NCI-H2107 (cell line): ENCODE measurements at regions not wholly inside any gene's neighbourhood (a gene's known extent, or its start where the extent isn't known, plus 50 kb on each side); places are given as distances from the start of the nearest gene placed in this dataset.
"Not testable (repeated sequence)": the region's sequence is repeated elsewhere in the genome, so short reads cannot be mapped to it uniquely, and the experiment has no call there.

Experiments
- DNase-seq: peaks from one replicate; lab custom pipeline; 2025; lab: John Stamatoyannopoulos, UW

GRCh38 chr3:177358091-177358976 is 161.1 kb upstream of the TBL1XR1 start:
- DNase-seq: no peak

GRCh38 chr3:177358977-177359592 is 161.8 kb upstream of the TBL1XR1 start:
- DNase-seq: peak; percentile 66

DNA sequence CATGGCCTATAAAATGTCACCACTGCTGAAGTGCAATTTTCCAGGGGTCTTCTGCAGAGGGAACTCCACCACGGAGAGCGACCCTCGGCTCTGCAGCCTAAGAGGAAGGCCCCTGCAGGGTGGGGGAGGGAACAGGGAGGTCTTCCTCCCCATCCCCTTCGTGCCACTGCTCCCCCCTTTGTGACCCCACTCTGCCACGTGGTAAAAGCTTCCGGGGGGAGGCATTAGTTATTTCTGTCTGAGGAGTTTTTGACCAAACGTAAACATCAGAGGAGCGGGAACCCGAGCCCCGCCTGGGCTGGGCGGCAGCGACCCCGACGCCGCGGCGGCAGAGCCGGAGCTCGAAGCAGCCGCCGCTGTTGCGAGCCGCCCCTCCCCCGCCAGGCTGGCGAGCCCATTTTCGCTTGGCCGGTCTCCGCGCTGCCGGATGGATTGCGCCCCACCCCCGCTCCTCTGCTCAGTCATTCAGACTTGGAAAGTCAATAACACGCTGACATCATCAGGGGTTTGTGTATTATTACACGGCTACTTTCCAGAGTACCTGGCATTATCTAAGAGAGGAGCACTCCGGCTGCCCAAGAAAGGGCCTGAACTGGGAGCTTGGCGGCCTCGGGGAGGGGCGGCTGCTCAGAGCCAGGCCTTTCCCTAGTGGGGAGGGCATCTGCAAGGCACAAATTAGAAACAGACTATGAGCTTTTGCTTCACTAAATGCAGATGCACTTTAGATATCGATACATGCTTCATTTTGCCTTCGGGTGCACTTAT is 162.5 kb upstream of the TBL1XR1 start:
- peak; percentile 99 for DNase-seq

DNA sequence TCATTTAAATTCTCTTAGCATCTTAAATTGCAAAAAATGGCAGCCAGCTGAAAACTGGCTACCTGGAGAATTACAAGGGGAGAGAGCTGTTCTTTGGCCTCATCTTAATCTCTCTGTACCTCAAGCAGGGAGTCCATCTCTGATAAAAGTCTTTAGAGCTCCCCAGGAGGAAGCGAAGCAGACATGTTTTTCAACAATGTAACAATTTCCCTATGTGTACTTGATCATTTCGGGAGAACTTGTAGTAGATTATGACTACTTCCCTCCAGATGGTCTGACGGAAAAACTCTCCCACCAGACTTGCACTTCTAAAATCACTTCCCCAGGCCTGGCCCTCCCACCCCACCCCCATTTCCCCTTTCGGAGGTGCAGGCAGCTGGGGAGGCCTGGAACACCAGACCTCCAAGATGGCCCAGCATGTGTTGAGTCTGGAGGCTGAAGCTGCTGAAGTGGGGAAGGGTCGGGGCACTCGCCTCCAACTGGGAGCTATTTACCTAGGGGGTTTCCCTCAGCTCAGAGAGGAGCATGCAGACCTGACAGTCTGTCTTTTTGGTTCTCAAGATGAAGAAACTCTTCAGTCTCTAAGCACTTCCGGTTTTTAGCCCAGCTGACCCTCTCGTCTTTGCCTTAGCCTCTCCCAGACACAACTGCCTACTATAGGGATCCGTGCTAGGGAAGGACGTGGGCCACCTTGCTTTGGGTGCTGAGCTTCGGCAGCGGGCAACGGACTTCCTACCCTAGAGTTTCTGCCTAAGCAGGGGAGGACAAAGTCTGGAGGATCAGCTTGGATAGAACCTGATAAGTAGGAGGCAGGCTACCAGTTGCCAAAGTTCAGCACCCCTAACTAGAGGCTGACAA is 164.0 kb upstream of the TBL1XR1 start:
- DNase-seq: no peak

GRCh38 chr3:177362626-177363025 is 165.3 kb upstream of the TBL1XR1 start:
- DNase-seq: no peak

DNA sequence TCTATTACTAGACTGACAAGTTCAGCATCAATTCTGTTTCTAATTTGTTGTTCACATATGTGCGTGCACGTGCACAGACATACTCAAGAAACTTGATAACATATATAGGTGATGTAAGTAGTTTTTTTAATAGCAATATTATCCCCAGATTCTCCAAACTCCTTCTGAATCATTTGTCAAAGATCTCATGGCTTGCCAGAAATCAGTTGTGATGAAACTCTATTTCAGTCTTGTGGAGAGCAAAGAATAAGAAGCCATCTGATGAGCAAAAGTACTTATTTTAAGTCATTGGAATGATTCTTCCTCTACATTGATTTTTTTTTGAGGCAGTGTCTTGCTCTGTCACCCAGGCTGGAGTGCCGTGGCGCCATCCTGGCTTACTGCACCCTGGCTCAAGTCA is 167.0 kb upstream of the TBL1XR1 start:
- DNase-seq: no peak

- not testable (repeated sequence) for DNase-seq
Observed at GRCh38 chr3:177365294-177365693, 168.0 kb upstream of the TBL1XR1 start.

GRCh38 chr3:177367788-177368187 is 170.5 kb upstream of the TBL1XR1 start:
- no peak for DNase-seq

- DNase-seq: no peak
Observed at GRCh38 chr3:177370246-177370822, 173.1 kb upstream of the TBL1XR1 start.

DNA sequence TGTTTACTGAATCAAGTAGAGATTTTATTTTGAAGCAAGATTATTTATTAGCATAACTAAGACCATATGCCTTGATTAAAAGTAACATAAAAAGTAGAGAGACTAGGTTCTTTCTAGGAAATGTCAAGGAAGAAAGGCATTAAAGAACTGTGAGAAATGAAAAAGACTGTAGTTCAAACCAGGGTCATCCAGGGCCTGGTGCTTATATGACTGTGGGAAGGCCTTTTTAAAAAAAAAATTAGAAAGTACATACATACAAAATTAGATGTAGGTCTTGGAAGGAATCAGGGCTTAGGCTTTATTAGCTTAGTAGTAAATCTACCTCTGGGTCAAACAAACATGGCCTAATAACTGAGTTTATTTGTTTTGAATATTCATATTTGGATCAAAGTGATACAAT is 173.9 kb upstream of the TBL1XR1 start:
- no peak for DNase-seq

DNA sequence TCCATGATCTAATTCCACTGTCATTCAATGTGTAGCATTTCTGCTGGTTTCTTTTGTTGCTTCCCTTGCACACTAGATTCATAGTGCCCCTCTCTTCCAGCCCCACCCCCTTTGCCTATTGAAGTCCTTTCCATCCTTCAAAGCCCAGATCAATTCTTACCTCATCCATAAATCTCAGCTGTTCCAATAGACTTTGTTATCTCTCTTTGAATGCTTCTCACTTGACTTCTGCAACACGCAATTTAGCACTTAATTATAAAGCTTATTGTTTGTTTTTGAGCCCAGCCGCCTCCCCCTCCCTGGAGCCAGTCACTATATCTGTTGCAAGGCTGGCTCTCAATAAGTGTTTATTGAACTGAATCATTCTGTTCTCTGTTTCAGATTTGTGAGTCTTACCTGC is 174.6 kb upstream of the TBL1XR1 start:
- no peak for DNase-seq

DNA sequence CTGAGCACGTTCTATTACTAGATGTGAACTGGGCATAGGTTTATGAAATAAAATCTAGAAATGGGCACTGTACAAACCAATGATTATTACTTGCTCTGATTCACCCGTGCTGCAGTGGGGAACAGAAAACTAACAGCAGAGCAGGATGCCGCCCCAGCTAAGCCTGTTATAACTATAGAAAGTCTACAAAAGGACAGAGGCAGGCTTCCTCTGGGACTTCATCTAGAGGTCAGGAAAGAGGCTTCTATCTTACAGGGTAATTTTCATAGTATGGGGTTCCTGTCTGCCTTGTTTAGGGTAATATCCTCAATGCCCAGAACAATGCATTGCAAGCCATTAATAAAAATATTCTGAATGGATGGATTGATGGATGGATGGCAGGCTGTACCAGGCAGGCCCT is 177.0 kb upstream of the TBL1XR1 start:
- DNase-seq: no peak

- no peak for DNase-seq
Observed at GRCh38 chr3:177375316-177375715, 178.0 kb upstream of the TBL1XR1 start.

DNA sequence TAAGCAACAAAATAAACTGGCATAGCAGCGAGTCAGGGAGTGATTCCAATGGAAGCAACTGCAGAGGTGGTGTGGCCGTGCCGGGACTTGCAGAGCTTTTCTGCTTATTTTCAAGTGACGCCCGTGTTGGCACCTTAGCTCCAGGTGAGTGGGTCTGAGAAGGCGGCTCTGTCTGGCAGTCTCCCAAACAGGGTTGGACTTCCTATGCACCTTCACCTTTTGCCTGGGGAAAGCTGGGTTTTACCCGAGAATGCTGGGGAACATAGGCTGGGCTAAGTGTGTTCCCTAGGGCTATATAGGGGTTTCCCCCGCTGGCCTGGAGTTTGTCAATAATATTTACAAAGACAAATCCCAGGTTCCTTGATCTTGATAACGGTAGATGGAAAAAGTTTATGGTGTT is 179.9 kb upstream of the TBL1XR1 start:
- no peak for DNase-seq

GRCh38 chr3:177378168-177378567 is 180.9 kb upstream of the TBL1XR1 start:
- no peak for DNase-seq

GRCh38 chr3:177379045-177379444 is 181.8 kb upstream of the TBL1XR1 start:
- no peak for DNase-seq

GRCh38 chr3:177381070-177381469 is 183.8 kb upstream of the TBL1XR1 start:
- DNase-seq: no peak

GRCh38 chr3:177382944-177383343 is 185.7 kb upstream of the TBL1XR1 start:
- DNase-seq: no peak

GRCh38 chr3:177385186-177385585 is 187.9 kb upstream of the TBL1XR1 start:
- no peak for DNase-seq

DNA sequence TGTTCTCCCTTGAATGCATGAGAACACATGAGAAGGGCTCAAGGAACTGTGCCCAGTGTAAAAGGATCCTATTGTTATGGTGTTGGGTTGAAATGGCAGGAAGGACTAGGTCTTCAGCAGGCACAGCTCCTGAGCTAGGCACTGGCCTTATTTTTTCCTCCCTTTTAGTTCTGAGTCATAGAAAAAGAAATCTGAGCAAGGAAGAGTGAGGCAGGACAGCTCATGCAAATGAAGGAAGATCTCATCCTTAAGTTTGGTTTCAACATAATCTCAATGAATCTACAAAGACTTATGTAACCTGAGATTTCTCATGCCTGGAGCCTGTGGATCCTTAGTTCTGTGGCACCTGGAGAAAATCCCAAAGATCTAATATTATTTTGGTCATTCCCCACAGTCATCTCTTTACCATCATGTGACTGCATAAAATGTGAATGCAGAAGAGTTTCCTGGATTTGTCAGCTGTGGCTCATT is 188.6 kb upstream of the TBL1XR1 start:
- no peak for DNase-seq

DNA sequence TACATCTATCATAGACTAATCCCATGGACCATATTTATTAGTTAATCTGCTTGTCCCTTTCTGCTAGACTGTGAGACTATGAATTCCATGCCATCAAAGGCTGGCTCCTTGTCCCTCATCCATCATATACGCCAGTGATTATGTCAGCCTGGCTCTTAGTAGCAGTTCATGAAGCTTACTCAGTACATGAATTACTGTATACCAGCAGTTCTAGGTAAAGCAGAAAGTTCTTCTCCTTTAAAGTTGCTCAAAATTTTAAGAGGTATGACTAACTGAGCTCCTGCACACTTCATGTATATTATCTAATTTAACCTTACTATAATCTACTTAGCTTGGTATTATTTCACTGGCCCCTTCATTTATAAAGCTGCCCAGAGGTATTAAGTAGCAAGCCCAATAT is 190.9 kb upstream of the TBL1XR1 start:
- no peak for DNase-seq
